ENCODE measurements at regions not wholly inside any gene's neighbourhood (a gene's known extent, or its start where the extent isn't known, plus 50 kb on each side); places are given as distances from the start of the nearest gene placed in this dataset.

- TF ChIP-seq POLR2A (IDR thresholded peaks at IDR 0.05) (no peak), CTCF (IDR thresholded peaks at IDR 0.05) (no peak)
Measured at GRCh38 chr1:63266857-63267256, 55.5 kb upstream of the FOXD3 start.

Data from body of pancreas (tissue), 4 donors.